ENCODE measurements at regions not wholly inside any gene's neighbourhood (a gene's known extent, or its start where the extent isn't known, plus 50 kb on each side); places are given as distances from the start of the nearest gene placed in this dataset.

DNA sequence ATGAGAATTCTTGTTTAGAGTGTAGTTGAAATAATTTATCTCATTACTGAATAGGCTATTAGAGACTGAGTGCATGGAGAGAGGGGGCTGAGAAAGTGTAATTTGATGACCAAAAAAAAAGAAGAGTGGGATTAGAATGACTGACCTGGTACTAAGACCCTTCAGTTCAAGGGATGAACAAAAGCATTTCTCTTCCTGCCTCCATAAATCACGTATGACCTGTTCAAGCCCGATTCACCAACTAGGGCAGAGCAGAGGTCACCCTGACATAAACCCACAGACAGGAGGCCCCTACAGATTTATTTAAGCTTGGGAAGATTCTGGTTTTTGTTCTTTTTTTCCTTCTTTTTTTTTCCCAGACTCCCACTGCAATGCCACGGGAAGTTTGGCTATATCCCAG lies 123.7 kb upstream of the COP1 start:
- POLR2A ChIA-PET = no interaction called here
- CTCF ChIA-PET (ENCODE audit: low intra/inter-chr PET ratio) = no interaction called here
- Histone ChIP-seq H3K27me3 (ENCODE audit: control insufficient read depth in 2 of 2, insufficient read depth in 2 of 2, low read length in 2 of 2) (no peaks in the 10 kb centered on the region), H3K9ac (ENCODE audit: insufficient read depth in 1 of 2, low read depth in 2 of 2, low read length in 2 of 2) (no peak overlapping the region), H3K27ac (ENCODE audit: extremely low read depth, low read depth, low read length) (no peak overlapping the region), H3K79me2 (ENCODE audit: control insufficient read depth, insufficient read depth, low read length) (no peaks in the 10 kb centered on the region), H3K4me1 (replicated peaks in 1 of 2; ENCODE audit: control insufficient read depth in 2 of 2, insufficient read depth in 2 of 2, low read length in 2 of 2) (no peaks in the 10 kb centered on the region), H3K9me1 (ENCODE audit: control insufficient read depth, insufficient read depth, low read length) (no peaks in the 10 kb centered on the region), H4K20me1 (replicated peaks; ENCODE audit: control insufficient read depth, insufficient read depth, low read length) (no peaks in the 10 kb centered on the region), H2AFZ (ENCODE audit: low read depth, low read length) (no peak overlapping the region), H3K4me3 (no peak overlapping the region), H3K9me3 (replicated peaks; ENCODE audit: control insufficient read depth, insufficient read depth, low read depth, low read length) (no peaks in the 10 kb centered on the region), H3K36me3 (ENCODE audit: control insufficient read depth, insufficient read depth, low read length) (no peaks in the 10 kb centered on the region), H3K4me2 (ENCODE audit: insufficient read depth, low read length) (no peak overlapping the region)
- WGBS (ENCODE audit: insufficient coverage, low coverage, missing lambda C conversion rate) = 2% methylated on average over 3 of the region's 3 CpGs
- intact Hi-C loops (cut with micrococcal nuclease) = no loop called here
- TF ChIP-seq AFF4 (CRISPR knock-in tag; IDR thresholded peaks at IDR 0.05) (no peak), TSC22D4 (tag; IDR thresholded peaks at IDR 0.05) (no peak), TEAD4 (IDR thresholded peaks at IDR 0.05; ENCODE audit: low read length) (no peak), TEAD4 (CRISPR knock-in tag; IDR thresholded peaks at IDR 0.05; ENCODE audit: borderline replicate concordance) (no peak), ZNF184 (CRISPR knock-in tag; IDR thresholded peaks at IDR 0.05) (no peak), ZNF175 (CRISPR knock-in tag; IDR thresholded peaks at IDR 0.05; ENCODE audit: low read depth) (no peak), JUNB (CRISPR knock-in tag; conservative IDR thresholded peaks at IDR 0.05) (no peak), CCAR2 (IDR thresholded peaks at IDR 0.05; ENCODE audit: low read depth, low read length) (no peak), NFATC3 (IDR thresholded peaks at IDR 0.05) (no peak), RAD21 (CRISPR knock-in tag; conservative IDR thresholded peaks at IDR 0.05 in 1 of 2, IDR thresholded peaks at IDR 0.05 in 1 of 2) (no peak), NUFIP1 (IDR thresholded peaks at IDR 0.05; ENCODE audit: partially characterized antibody) (no peak), U2AF1 (optimal IDR thresholded peaks at IDR 0.05; ENCODE audit: low read depth, low read length) (no peak), CBFA2T3 (IDR thresholded peaks at IDR 0.05) (no peak), BRF1 (IDR thresholded peaks at IDR 0.05; ENCODE audit: borderline replicate concordance, extremely low read depth, insufficient read length) (no peak)
- TF ChIP-seq, protein P1, sequence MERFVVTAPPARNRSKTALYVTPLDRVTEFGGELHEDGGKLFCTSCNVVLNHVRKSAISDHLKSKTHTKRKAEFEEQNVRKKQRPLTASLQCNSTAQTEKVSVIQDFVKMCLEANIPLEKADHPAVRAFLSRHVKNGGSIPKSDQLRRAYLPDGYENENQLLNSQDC (CRISPR knock-in tag; IDR thresholded peaks at IDR 0.05) = no peak
- in situ Hi-C loops (cut with MboI) = no loop called here
- FAIRE-seq (no peak), DNase-seq (ENCODE audit: extremely low read depth in 1 of 4, low spot score in 3 of 4) (no peak), ATAC-seq (no peak)
- BruUV-seq (replicated peaks) = no TSS peak
